OCI-LY1 (cell line): ENCODE measurements at regions not wholly inside any gene's neighbourhood (a gene's known extent, or its start where the extent isn't known, plus 50 kb on each side); places are given as distances from the start of the nearest gene placed in this dataset.

ENCODE experiments used
- EZH2 ChIP-seq: fragments of 200-600 bp; sonication (generic), shearing (Covaris generic); IDR thresholded peaks from 2 replicates; pipeline ENCODE4 v1.8.0; 2017; ENCODE audit warnings: borderline replicate concordance, mixed run types, mild to moderate bottlenecking, antibody characterized with exemption, low read length, moderate library complexity, mixed read lengths
- TF ChIP-seq, protein P1 (sequence below): fragments of 200-600 bp; sonication (generic), shearing (Covaris generic); IDR thresholded peaks from 2 replicates; pipeline ENCODE4 v1.5.1; 2017; ENCODE audit warnings: mild to moderate bottlenecking, antibody characterized with exemption, low read length, moderate library complexity, mixed read lengths

- TF ChIP-seq, protein P1, sequence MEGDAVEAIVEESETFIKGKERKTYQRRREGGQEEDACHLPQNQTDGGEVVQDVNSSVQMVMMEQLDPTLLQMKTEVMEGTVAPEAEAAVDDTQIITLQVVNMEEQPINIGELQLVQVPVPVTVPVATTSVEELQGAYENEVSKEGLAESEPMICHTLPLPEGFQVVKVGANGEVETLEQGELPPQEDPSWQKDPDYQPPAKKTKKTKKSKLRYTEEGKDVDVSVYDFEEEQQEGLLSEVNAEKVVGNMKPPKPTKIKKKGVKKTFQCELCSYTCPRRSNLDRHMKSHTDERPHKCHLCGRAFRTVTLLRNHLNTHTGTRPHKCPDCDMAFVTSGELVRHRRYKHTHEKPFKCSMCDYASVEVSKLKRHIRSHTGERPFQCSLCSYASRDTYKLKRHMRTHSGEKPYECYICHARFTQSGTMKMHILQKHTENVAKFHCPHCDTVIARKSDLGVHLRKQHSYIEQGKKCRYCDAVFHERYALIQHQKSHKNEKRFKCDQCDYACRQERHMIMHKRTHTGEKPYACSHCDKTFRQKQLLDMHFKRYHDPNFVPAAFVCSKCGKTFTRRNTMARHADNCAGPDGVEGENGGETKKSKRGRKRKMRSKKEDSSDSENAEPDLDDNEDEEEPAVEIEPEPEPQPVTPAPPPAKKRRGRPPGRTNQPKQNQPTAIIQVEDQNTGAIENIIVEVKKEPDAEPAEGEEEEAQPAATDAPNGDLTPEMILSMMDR: no peak
- TF ChIP-seq EZH2: no peak
Observed at GRCh38 chr5:61702784-61703183, 370.7 kb downstream of the ZSWIM6 start.
